ENCODE measurements at regions not wholly inside any gene's neighbourhood (a gene's known extent, or its start where the extent isn't known, plus 50 kb on each side); places are given as distances from the start of the nearest gene placed in this dataset.
"Not testable (repeated sequence)": the region's sequence is repeated elsewhere in the genome, so short reads cannot be mapped to it uniquely, and the experiment has no call there.

- no peak for DNase-seq (ENCODE audit: low read depth in 3 of 3, low spot score in 2 of 3)
Measured at GRCh38 chr4:124065936-124066335, 646.6 kb downstream of the ANKRD50 start.

GRCh38 chr4:124066595-124066994 lies 645.9 kb downstream of the ANKRD50 start:
- no peak for DNase-seq (ENCODE audit: low read depth in 3 of 3, low spot score in 2 of 3)

- no peak for DNase-seq (ENCODE audit: low read depth in 3 of 3, low spot score in 2 of 3)
Measured at GRCh38 chr4:124067046-124067445, 645.5 kb downstream of the ANKRD50 start.

- DNase-seq (ENCODE audit: low read depth in 3 of 3, low spot score in 2 of 3) = no peak
Measured at GRCh38 chr4:124070688-124071484, 641.6 kb downstream of the ANKRD50 start.

- not testable (repeated sequence) for DNase-seq (ENCODE audit: low read depth in 3 of 3, low spot score in 2 of 3)
Measured at GRCh38 chr4:124075276-124075675, 637.3 kb downstream of the ANKRD50 start.

- no peak for DNase-seq (ENCODE audit: low read depth in 3 of 3, low spot score in 2 of 3)
Measured at GRCh38 chr4:124079174-124079780, 633.3 kb downstream of the ANKRD50 start.

- DNase-seq (ENCODE audit: low read depth in 3 of 3, low spot score in 2 of 3) = no peak
Measured at GRCh38 chr4:124083711-124084110, 628.8 kb downstream of the ANKRD50 start.

GRCh38 chr4:124085561-124086180 lies 626.9 kb downstream of the ANKRD50 start:
- DNase-seq (ENCODE audit: low read depth in 3 of 3, low spot score in 2 of 3) = no peak

- DNase-seq (ENCODE audit: low read depth in 3 of 3, low spot score in 2 of 3) = no peak
Measured at GRCh38 chr4:124090021-124090420, 622.5 kb downstream of the ANKRD50 start.

GRCh38 chr4:124092101-124092500 lies 620.4 kb downstream of the ANKRD50 start:
- DNase-seq (ENCODE audit: low read depth in 3 of 3, low spot score in 2 of 3) = no peak

GRCh38 chr4:124092541-124092984 lies 620.0 kb downstream of the ANKRD50 start:
- DNase-seq (ENCODE audit: low read depth in 3 of 3, low spot score in 2 of 3) = no peak

GRCh38 chr4:124095621-124096020 lies 616.9 kb downstream of the ANKRD50 start:
- DNase-seq (ENCODE audit: low read depth in 3 of 3, low spot score in 2 of 3) = no peak

- no peak for DNase-seq (ENCODE audit: low read depth in 3 of 3, low spot score in 2 of 3)
Measured at GRCh38 chr4:124096290-124096689, 616.2 kb downstream of the ANKRD50 start.

GRCh38 chr4:124097447-124097846 lies 615.1 kb downstream of the ANKRD50 start:
- DNase-seq (ENCODE audit: low read depth in 3 of 3, low spot score in 2 of 3) = no peak

- no peak for DNase-seq (ENCODE audit: low read depth in 3 of 3, low spot score in 2 of 3)
Measured at GRCh38 chr4:124104101-124104500, 608.4 kb downstream of the ANKRD50 start.

- no peak for DNase-seq (ENCODE audit: low read depth in 3 of 3, low spot score in 2 of 3)
Measured at GRCh38 chr4:124104628-124105027, 607.9 kb downstream of the ANKRD50 start.

- no peak for DNase-seq (ENCODE audit: low read depth in 3 of 3, low spot score in 2 of 3)
Measured at GRCh38 chr4:124105212-124105611, 607.3 kb downstream of the ANKRD50 start.

- DNase-seq (ENCODE audit: low read depth in 3 of 3, low spot score in 2 of 3) = no peak
Measured at GRCh38 chr4:124111411-124111810, 601.1 kb downstream of the ANKRD50 start.

- DNase-seq (ENCODE audit: low read depth in 3 of 3, low spot score in 2 of 3) = peak; percentile 53 to 67 (median 61)
Measured at GRCh38 chr4:124111922-124112321, 600.6 kb downstream of the ANKRD50 start.

GRCh38 chr4:124118061-124118460 lies 594.5 kb downstream of the ANKRD50 start:
- DNase-seq (ENCODE audit: low read depth in 3 of 3, low spot score in 2 of 3) = no peak

GRCh38 chr4:124121461-124121971 lies 591.0 kb downstream of the ANKRD50 start:
- no peak for DNase-seq (ENCODE audit: low read depth in 3 of 3, low spot score in 2 of 3)

GRCh38 chr4:124123181-124123580 lies 589.4 kb downstream of the ANKRD50 start:
- no peak for DNase-seq (ENCODE audit: low read depth in 3 of 3, low spot score in 2 of 3)

Measured in right renal cortex interstitium (tissue), 3 donors.